Chondrocyte (in vitro differentiated cells): ENCODE measurements at regions not wholly inside any gene's neighbourhood (a gene's known extent, or its start where the extent isn't known, plus 50 kb on each side); places are given as distances from the start of the nearest gene placed in this dataset.

Experiments
- DNase-seq: peaks from one replicate; pipeline ENCODE4 v3.0.0; 2021; ENCODE audit warnings: mixed read lengths, low spot score
- H3K27ac Mint-ChIP-seq: one replicate; pipeline ENCODE4 v1.8.0; 2021; ENCODE audit warnings: mild to moderate bottlenecking, moderate library complexity, mixed read lengths; ENCODE audit not compliant: unreplicated experiment
- H3K27me3 Mint-ChIP-seq: 2 replicates; pipeline ENCODE4 v1.8.0; 2021; ENCODE audit warnings: low read depth, mixed read lengths
- H3K36me3 Mint-ChIP-seq: 2 replicates; pipeline ENCODE4 v1.8.0; 2021; ENCODE audit warnings: low read depth, mixed read lengths
- H3K4me1 Mint-ChIP-seq: 2 replicates; pipeline ENCODE4 v1.8.0; 2021; ENCODE audit warnings: low read depth, mild to moderate bottlenecking, mixed read lengths
- H3K4me3 Mint-ChIP-seq: one replicate; pipeline ENCODE4 v1.8.0; 2021; ENCODE audit warnings: mild to moderate bottlenecking, moderate library complexity, mixed read lengths; ENCODE audit not compliant: unreplicated experiment
- H3K9me3 Mint-ChIP-seq: 2 replicates; pipeline ENCODE4 v1.8.0; 2021; ENCODE audit warnings: low read depth, mixed read lengths
- CTCF ChIP-seq: fragments of 200-600 bp; sonication (generic); IDR thresholded peaks from 2 replicates; pipeline ENCODE4 v1.5.0; 2021; ENCODE audit warnings: antibody characterized with exemption, mild to moderate bottlenecking, moderate library complexity

- Mint-ChIP-seq H3K27ac (no peak overlapping the region), H3K4me3 (no peak overlapping the region), H3K4me1 (no peaks in the 10 kb centered on the region), H3K27me3 (peaks cover 7% of the 10 kb centered on the region), H3K9me3 (peaks cover 7% of the 10 kb centered on the region), H3K36me3 (no peaks in the 10 kb centered on the region)
- TF ChIP-seq CTCF: no peak
- DNase-seq: no peak
Observed at GRCh38 chr2:13558368-13558767, 841.6 kb downstream of the TRIB2 start.

GRCh38 chr2:13560322-13560721, 843.6 kb downstream of the TRIB2 start:
- no peak for DNase-seq
- peaks cover 7% of the 10 kb centered on the region for H3K9me3 Mint-ChIP-seq
- H3K4me1 Mint-ChIP-seq: no peaks in the 10 kb centered on the region
- H3K27ac Mint-ChIP-seq: no peak overlapping the region
- peaks cover 7% of the 10 kb centered on the region for H3K27me3 Mint-ChIP-seq
- H3K4me3 Mint-ChIP-seq: no peak overlapping the region
- no peaks in the 10 kb centered on the region for H3K36me3 Mint-ChIP-seq
- TF ChIP-seq CTCF: no peak

- Mint-ChIP-seq H3K4me1 (no peaks in the 10 kb centered on the region), H3K36me3 (no peaks in the 10 kb centered on the region), H3K4me3 (no peak overlapping the region), H3K27me3 (peaks cover 11% of the 10 kb centered on the region), H3K27ac (no peak overlapping the region), H3K9me3 (no peaks in the 10 kb centered on the region)
- no peak for TF ChIP-seq CTCF
- no peak for DNase-seq
Observed at GRCh38 chr2:13572466-13572865, 855.7 kb downstream of the TRIB2 start.

GRCh38 chr2:13574831-13575230, 858.1 kb downstream of the TRIB2 start:
- no peaks in the 10 kb centered on the region for H3K36me3 Mint-ChIP-seq
- peaks cover 11% of the 10 kb centered on the region for H3K27me3 Mint-ChIP-seq
- no peaks in the 10 kb centered on the region for H3K9me3 Mint-ChIP-seq
- TF ChIP-seq CTCF: no peak
- DNase-seq: no peak
- H3K4me3 Mint-ChIP-seq: no peak overlapping the region
- H3K4me1 Mint-ChIP-seq: no peaks in the 10 kb centered on the region
- H3K27ac Mint-ChIP-seq: no peak overlapping the region

GRCh38 chr2:13576406-13577036, 859.8 kb downstream of the TRIB2 start:
- no peak overlapping the region for H3K4me3 Mint-ChIP-seq
- no peaks in the 10 kb centered on the region for H3K9me3 Mint-ChIP-seq
- no peak for DNase-seq
- no peaks in the 10 kb centered on the region for H3K4me1 Mint-ChIP-seq
- TF ChIP-seq CTCF: no peak
- H3K27ac Mint-ChIP-seq: no peak overlapping the region
- H3K36me3 Mint-ChIP-seq: no peaks in the 10 kb centered on the region
- H3K27me3 Mint-ChIP-seq: peaks cover 11% of the 10 kb centered on the region
